Lower lobe of right lung (tissue), 2 donors: ENCODE measurements at regions not wholly inside any gene's neighbourhood (a gene's known extent, or its start where the extent isn't known, plus 50 kb on each side); places are given as distances from the start of the nearest gene placed in this dataset.

Source experiments
- ATAC-seq, 2 donors: fragments of 200-7000 bp; cut with Tn5 transposase; one replicate each; pipeline ENCODE4 v1.9.1; 2020 to 2022; ENCODE audit warnings: mild to moderate bottlenecking in 2 of 2, moderate library complexity in 2 of 2
- DNase-seq: peaks from one replicate; pipeline ENCODE4 v3.0.0-alpha.2; 2020
- H3K27ac ChIP-seq: fragments of 200-600 bp; one replicate; pipeline ENCODE4 v1.8.0; 2022
- H3K27me3 ChIP-seq: fragments of 200-600 bp; one replicate; pipeline ENCODE4 v1.8.0; 2022; ENCODE audit warnings: low read depth
- H3K36me3 ChIP-seq: fragments of 200-600 bp; one replicate; pipeline ENCODE4 v1.8.0; 2022; ENCODE audit warnings: mild to moderate bottlenecking
- H3K4me1 ChIP-seq: fragments of 200-600 bp; one replicate; pipeline ENCODE4 v1.8.0; 2022
- H3K4me3 ChIP-seq: fragments of 200-600 bp; one replicate; pipeline ENCODE4 v1.8.0; 2022; ENCODE audit warnings: mild to moderate bottlenecking
- H3K9me3 ChIP-seq: fragments of 200-600 bp; one replicate; pipeline ENCODE4 v1.8.0; 2022
- CTCF ChIP-seq: fragments of 200-600 bp; IDR thresholded peaks from one replicate; pipeline ENCODE4 v1.8.0; 2022; ENCODE audit warnings: antibody characterized with exemption, mild to moderate bottlenecking
- intact Hi-C: fragments of 100-400 bp; cut with DNase I; formaldehyde crosslinking; loops from one replicate; pipeline ENCODE4 v1.11.0; 2022
- donor health status: DM: no; HTN: yes; CAD: no; lungs with severe emphysema.

GRCh38 chr3:20589275-20589674 is 403.3 kb upstream of the SGO1 start:
- intact Hi-C loops, result no loop called here
- no peaks in the 10 kb centered on the region for H3K27me3 ChIP-seq
- H3K9me3 ChIP-seq, result no peaks in the 10 kb centered on the region
- H3K27ac ChIP-seq, result no peak overlapping the region
- H3K4me1 ChIP-seq, result no peaks in the 10 kb centered on the region
- DNase-seq (no peak), ATAC-seq (no peak)
- no peak for TF ChIP-seq CTCF
- no peaks in the 10 kb centered on the region for H3K36me3 ChIP-seq
- no peak overlapping the region for H3K4me3 ChIP-seq

GRCh38 chr3:20588781-20589180 is 402.8 kb upstream of the SGO1 start:
- intact Hi-C loops, result no loop called here
- no peak overlapping the region for H3K4me3 ChIP-seq
- no peaks in the 10 kb centered on the region for H3K27me3 ChIP-seq
- DNase-seq (no peak), ATAC-seq (no peak)
- no peak for TF ChIP-seq CTCF
- H3K4me1 ChIP-seq, result no peaks in the 10 kb centered on the region
- H3K9me3 ChIP-seq, result no peaks in the 10 kb centered on the region
- H3K27ac ChIP-seq, result no peak overlapping the region
- no peaks in the 10 kb centered on the region for H3K36me3 ChIP-seq

- Histone ChIP-seq H3K27ac (no peak overlapping the region), H3K9me3 (no peaks in the 10 kb centered on the region), H3K27me3 (no peaks in the 10 kb centered on the region), H3K4me3 (no peak overlapping the region), H3K36me3 (no peaks in the 10 kb centered on the region), H3K4me1 (no peaks in the 10 kb centered on the region)
- ATAC-seq (peak; percentile 56 to 79), DNase-seq (no peak)
- intact Hi-C loops, result no loop called here
- TF ChIP-seq CTCF, result no peak
These were observed 397.6 kb upstream of the SGO1 start for GRCh38 chr3:20583648-20584047.

- Histone ChIP-seq H3K4me1 (no peaks in the 10 kb centered on the region), H3K9me3 (no peaks in the 10 kb centered on the region), H3K27ac (no peak overlapping the region), H3K4me3 (no peak overlapping the region), H3K27me3 (no peaks in the 10 kb centered on the region), H3K36me3 (no peaks in the 10 kb centered on the region)
- ATAC-seq (no peak), DNase-seq (no peak)
- intact Hi-C loops, result no loop called here
- TF ChIP-seq CTCF, result no peak
These were observed 390.2 kb upstream of the SGO1 start for GRCh38 chr3:20576228-20576627.

GRCh38 chr3:20575146-20575545 is 389.1 kb upstream of the SGO1 start:
- Histone ChIP-seq H3K9me3 (no peaks in the 10 kb centered on the region), H3K4me3 (no peak overlapping the region), H3K4me1 (no peaks in the 10 kb centered on the region), H3K36me3 (no peaks in the 10 kb centered on the region), H3K27me3 (no peaks in the 10 kb centered on the region), H3K27ac (no peak overlapping the region)
- DNase-seq (no peak), ATAC-seq (no peak)
- intact Hi-C loops, result no loop called here
- no peak for TF ChIP-seq CTCF

GRCh38 chr3:20574746-20575145 is 388.7 kb upstream of the SGO1 start:
- intact Hi-C loops, result no loop called here
- no peaks in the 10 kb centered on the region for H3K36me3 ChIP-seq
- no peaks in the 10 kb centered on the region for H3K27me3 ChIP-seq
- DNase-seq (no peak), ATAC-seq (no peak)
- H3K4me3 ChIP-seq, result no peak overlapping the region
- no peak for TF ChIP-seq CTCF
- H3K4me1 ChIP-seq, result no peaks in the 10 kb centered on the region
- no peak overlapping the region for H3K27ac ChIP-seq
- H3K9me3 ChIP-seq, result no peaks in the 10 kb centered on the region
